Hepatocyte (in vitro differentiated cells): ENCODE measurements at regions not wholly inside any gene's neighbourhood (a gene's known extent, or its start where the extent isn't known, plus 50 kb on each side); places are given as distances from the start of the nearest gene placed in this dataset.

Source experiments
- DNase-seq: peaks from one replicate; pipeline ENCODE4 v3.0.0-alpha.2; 2016; ENCODE audit warnings: low spot score
- H2AFZ ChIP-seq: fragments of 200-600 bp; sonication (generic); 2 replicates; pipeline ENCODE4 v1.6.0; 2016; ENCODE audit warnings: antibody characterized with exemption, mild to moderate bottlenecking
- H3K27ac ChIP-seq: fragments of 200-600 bp; sonication (generic); 2 replicates; pipeline ENCODE4 v1.5.1; 2016; ENCODE audit warnings: mild to moderate bottlenecking
- H3K27me3 ChIP-seq: fragments of 200-600 bp; sonication (generic); 2 replicates; pipeline ENCODE4 v1.6.1; 2016
- H3K36me3 ChIP-seq: fragments of 200-600 bp; sonication (generic); replicated peaks from 2 replicates; pipeline ENCODE4 v1.5.1; 2016; ENCODE audit warnings: low read depth; ENCODE audit not compliant: insufficient read depth
- H3K4me1 ChIP-seq: fragments of 200-600 bp; sonication (generic); 2 replicates; pipeline ENCODE4 v1.5.1; 2016; ENCODE audit warnings: mild to moderate bottlenecking, moderate library complexity; ENCODE audit not compliant: insufficient read depth
- H3K4me2 ChIP-seq: fragments of 200-600 bp; sonication (generic); 2 replicates; pipeline ENCODE4 v1.6.0; 2016
- H3K4me3 ChIP-seq: fragments of 200-600 bp; sonication (generic); 2 replicates; pipeline ENCODE4 v1.5.1; 2016; ENCODE audit warnings: mild to moderate bottlenecking
- H3K79me2 ChIP-seq: fragments of 200-600 bp; sonication (generic); 2 replicates; pipeline ENCODE4 v1.6.0; 2017; ENCODE audit warnings: mild to moderate bottlenecking
- H3K9me2 ChIP-seq: fragments of 200-600 bp; sonication (generic); replicated peaks from 2 replicates; pipeline ENCODE4 v1.6.0; 2017; ENCODE audit warnings: mild to moderate bottlenecking; ENCODE audit not compliant: insufficient read depth
- H3K9me3 ChIP-seq: fragments of 200-600 bp; sonication (generic); 2 replicates; pipeline ENCODE4 v1.5.1; 2016; ENCODE audit warnings: low read depth, mild to moderate bottlenecking
- H4K20me1 ChIP-seq: fragments of 200-600 bp; sonication (generic); 2 replicates; pipeline ENCODE4 v1.6.0; 2016; ENCODE audit warnings: mild to moderate bottlenecking; ENCODE audit not compliant: insufficient read depth, poor library complexity, severe bottlenecking
- EZH2 ChIP-seq: fragments of 200-600 bp; sonication (generic); IDR thresholded peaks from 2 replicates; pipeline ENCODE4 v1.6.1; 2016; ENCODE audit warnings: antibody characterized with exemption, mild to moderate bottlenecking, borderline replicate concordance
- EZH2phosphoT487 ChIP-seq: fragments of 200-600 bp; sonication (generic); IDR thresholded peaks from one replicate; pipeline ENCODE4 v1.6.1; 2018; ENCODE audit warnings: antibody characterized with exemption, mild to moderate bottlenecking, low read depth, moderate library complexity; ENCODE audit not compliant: unreplicated experiment, severe bottlenecking
- WGBS: methylation state at CpG from one replicate; pipeline ENCODE4 v1.1.6; 2016; ENCODE audit warnings: low lambda C conversion rate; ENCODE audit errors: missing lambda C conversion rate; 5-methylcytosine and 5-hydroxymethylcytosine counted together
- TF ChIP-seq, protein P1 (sequence below): fragments of 200-600 bp; sonication (generic); IDR thresholded peaks from 2 replicates; pipeline ENCODE4 v1.5.1; 2016; ENCODE audit warnings: antibody characterized with exemption, mild to moderate bottlenecking; ENCODE audit not compliant: poor library complexity

DNA sequence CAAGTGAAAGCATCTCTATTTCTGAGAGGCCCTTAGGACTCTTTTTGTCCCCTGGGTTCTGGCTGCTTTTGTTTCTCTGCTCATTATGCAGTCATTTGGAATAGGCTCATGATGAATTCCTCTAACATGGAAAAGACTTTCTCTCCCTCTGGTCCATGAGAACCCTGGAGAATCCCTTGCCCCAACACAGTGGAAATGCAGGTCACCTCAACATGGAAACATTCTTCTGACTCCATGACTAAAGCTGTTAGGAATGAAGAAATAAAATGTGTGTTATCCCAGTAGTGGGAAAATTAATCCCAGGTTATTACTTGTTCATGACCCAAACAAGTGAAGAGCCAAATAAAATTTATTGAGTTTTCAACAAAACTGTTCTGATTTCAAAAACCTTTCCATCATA is 458.6 kb downstream of the EPM2A start:
- H3K4me1 ChIP-seq = no peaks in the 10 kb centered on the region

GRCh38 chr6:145277358-145278086 is 457.8 kb downstream of the EPM2A start:
- no peak overlapping the region for H2AFZ ChIP-seq
- no peaks in the 10 kb centered on the region for H3K9me2 ChIP-seq
- no peak overlapping the region for H3K4me3 ChIP-seq
- no peaks in the 10 kb centered on the region for H3K4me1 ChIP-seq
- no peaks in the 10 kb centered on the region for H3K9me3 ChIP-seq
- H4K20me1 ChIP-seq = no peaks in the 10 kb centered on the region
- no peaks in the 10 kb centered on the region for H3K36me3 ChIP-seq
- H3K4me2 ChIP-seq = no peak overlapping the region
- H3K79me2 ChIP-seq = no peaks in the 10 kb centered on the region
- H3K27ac ChIP-seq = no peak overlapping the region
- TF ChIP-seq EZH2phosphoT487 = no peak
- 78% methylated on average over 4 of the region's 4 CpGs for WGBS
- no peaks in the 10 kb centered on the region for H3K27me3 ChIP-seq
- no peak for DNase-seq

More for the DNA sequence above, 458.6 kb downstream of the EPM2A start:
- H3K79me2 ChIP-seq = no peaks in the 10 kb centered on the region
- H3K27me3 ChIP-seq = no peaks in the 10 kb centered on the region
- H3K4me3 ChIP-seq = no peak overlapping the region
- no peak overlapping the region for H3K27ac ChIP-seq
- no peak overlapping the region for H3K4me2 ChIP-seq
- TF ChIP-seq EZH2 = no peak
- no peak for TF ChIP-seq EZH2phosphoT487
- TF ChIP-seq, protein P1, sequence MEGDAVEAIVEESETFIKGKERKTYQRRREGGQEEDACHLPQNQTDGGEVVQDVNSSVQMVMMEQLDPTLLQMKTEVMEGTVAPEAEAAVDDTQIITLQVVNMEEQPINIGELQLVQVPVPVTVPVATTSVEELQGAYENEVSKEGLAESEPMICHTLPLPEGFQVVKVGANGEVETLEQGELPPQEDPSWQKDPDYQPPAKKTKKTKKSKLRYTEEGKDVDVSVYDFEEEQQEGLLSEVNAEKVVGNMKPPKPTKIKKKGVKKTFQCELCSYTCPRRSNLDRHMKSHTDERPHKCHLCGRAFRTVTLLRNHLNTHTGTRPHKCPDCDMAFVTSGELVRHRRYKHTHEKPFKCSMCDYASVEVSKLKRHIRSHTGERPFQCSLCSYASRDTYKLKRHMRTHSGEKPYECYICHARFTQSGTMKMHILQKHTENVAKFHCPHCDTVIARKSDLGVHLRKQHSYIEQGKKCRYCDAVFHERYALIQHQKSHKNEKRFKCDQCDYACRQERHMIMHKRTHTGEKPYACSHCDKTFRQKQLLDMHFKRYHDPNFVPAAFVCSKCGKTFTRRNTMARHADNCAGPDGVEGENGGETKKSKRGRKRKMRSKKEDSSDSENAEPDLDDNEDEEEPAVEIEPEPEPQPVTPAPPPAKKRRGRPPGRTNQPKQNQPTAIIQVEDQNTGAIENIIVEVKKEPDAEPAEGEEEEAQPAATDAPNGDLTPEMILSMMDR = no peak
- H3K36me3 ChIP-seq = no peaks in the 10 kb centered on the region
- H3K9me2 ChIP-seq = no peaks in the 10 kb centered on the region
- H2AFZ ChIP-seq = no peak overlapping the region
- no peak for DNase-seq
- no peaks in the 10 kb centered on the region for H3K9me3 ChIP-seq
- no peaks in the 10 kb centered on the region for H4K20me1 ChIP-seq

DNA sequence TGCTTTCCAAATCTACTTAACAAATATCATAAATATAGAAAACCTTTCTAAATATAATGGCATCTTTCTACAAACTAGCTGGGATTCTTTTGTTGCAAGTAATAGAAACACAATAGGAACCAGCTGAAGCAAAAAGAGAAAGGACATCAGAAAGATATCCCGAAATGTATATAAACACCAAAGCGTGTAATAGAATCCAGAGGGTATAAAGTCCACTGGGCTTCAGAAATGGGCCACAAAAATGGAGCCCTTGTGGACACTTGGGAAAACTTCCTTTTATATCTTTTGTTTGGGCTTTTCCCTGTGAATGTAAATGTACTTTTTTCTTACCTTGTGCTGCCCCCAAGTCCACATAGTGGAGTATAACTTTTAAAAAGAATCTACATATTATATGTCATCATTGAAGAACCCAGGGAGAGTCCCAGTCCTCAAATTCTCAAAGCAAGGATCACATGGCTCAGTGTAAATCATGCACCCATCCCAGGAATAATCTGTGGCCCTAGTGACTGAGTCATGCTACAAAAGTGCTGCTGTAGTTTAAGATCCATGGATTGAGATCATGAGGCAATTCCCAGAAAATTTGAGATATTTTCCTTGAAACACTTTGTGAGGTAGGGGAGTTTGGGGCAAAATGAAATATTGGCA is 457.0 kb downstream of the EPM2A start:
- DNase-seq = no peak
- no peaks in the 10 kb centered on the region for H3K36me3 ChIP-seq

GRCh38 chr6:145279551-145279950 is 455.8 kb downstream of the EPM2A start:
- Histone ChIP-seq H3K4me2 (no peak overlapping the region), H4K20me1 (no peaks in the 10 kb centered on the region), H3K36me3 (no peaks in the 10 kb centered on the region), H3K27me3 (no peaks in the 10 kb centered on the region), H2AFZ (no peak overlapping the region), H3K4me3 (no peak overlapping the region), H3K79me2 (no peaks in the 10 kb centered on the region), H3K9me2 (no peaks in the 10 kb centered on the region), H3K9me3 (no peaks in the 10 kb centered on the region), H3K27ac (no peak overlapping the region), H3K4me1 (no peaks in the 10 kb centered on the region)
- no peak for DNase-seq
- no peak for TF ChIP-seq EZH2
- 100% methylated on average over 1 of the region's 1 CpG for WGBS

More for the DNA sequence above, 457.0 kb downstream of the EPM2A start:
- no peaks in the 10 kb centered on the region for H3K4me1 ChIP-seq
- TF ChIP-seq, protein P1 = peak; percentile 6
- TF ChIP-seq EZH2phosphoT487 = no peak
- H2AFZ ChIP-seq = no peak overlapping the region
- no peaks in the 10 kb centered on the region for H3K27me3 ChIP-seq
- no peaks in the 10 kb centered on the region for H3K9me3 ChIP-seq
- H3K27ac ChIP-seq = peak overlapping the region; percentile 13
- no peaks in the 10 kb centered on the region for H3K9me2 ChIP-seq
- H3K4me2 ChIP-seq = no peak overlapping the region
- no peaks in the 10 kb centered on the region for H4K20me1 ChIP-seq
- WGBS = 57% methylated on average over 2 of the region's 2 CpGs
- H3K79me2 ChIP-seq = no peaks in the 10 kb centered on the region
- H3K4me3 ChIP-seq = no peak overlapping the region
